Gastroesophageal sphincter (tissue), 3 donors: ENCODE measurements at regions not wholly inside any gene's neighbourhood (a gene's known extent, or its start where the extent isn't known, plus 50 kb on each side); places are given as distances from the start of the nearest gene placed in this dataset.

ENCODE experiments used
- POLR2AphosphoS5 ChIP-seq: sonication (generic); formaldehyde crosslinking; IDR thresholded peaks from one replicate; pipeline ENCODE4 v1.6.1; 2017; ENCODE audit warnings: antibody characterized with exemption
- TF ChIP-seq, protein P1 (sequence below), 4 experiments: fragments of 200-600 bp in 2 of 4; fragments of 450-650 bp in 2 of 4; sonication (generic) in 1 of 4; IDR thresholded peaks; one replicate each; pipeline ENCODE4 v1.5.1; 2017 to 2019; ENCODE audit warnings: antibody characterized with exemption in 4 of 4, mild to moderate bottlenecking in 2 of 4, moderate library complexity in 2 of 4

DNA sequence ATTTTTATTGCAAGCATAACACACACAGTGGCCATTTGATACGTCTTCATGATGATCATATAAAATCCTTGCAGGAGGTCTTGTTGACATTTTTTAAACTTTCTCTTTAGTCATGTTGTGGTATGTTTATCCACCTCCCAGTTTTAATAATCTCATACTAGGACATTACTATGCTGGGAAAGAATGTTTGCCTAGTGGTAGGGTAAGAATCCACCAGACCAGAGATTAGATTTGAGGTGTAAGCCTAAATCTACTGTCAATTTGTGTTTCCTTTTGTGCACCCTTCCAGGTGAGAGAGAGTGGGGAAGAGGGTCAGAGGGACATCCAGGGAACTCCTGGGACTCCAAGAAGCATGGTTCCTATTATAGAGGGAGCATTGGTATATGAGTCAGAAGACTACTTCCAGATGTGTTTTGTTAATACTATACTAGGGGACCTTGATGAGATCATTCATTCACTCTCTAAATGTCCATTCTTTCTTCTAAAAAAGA is 298.3 kb upstream of the SASH1 start:
- TF ChIP-seq POLR2AphosphoS5: no peak
- TF ChIP-seq, protein P1, sequence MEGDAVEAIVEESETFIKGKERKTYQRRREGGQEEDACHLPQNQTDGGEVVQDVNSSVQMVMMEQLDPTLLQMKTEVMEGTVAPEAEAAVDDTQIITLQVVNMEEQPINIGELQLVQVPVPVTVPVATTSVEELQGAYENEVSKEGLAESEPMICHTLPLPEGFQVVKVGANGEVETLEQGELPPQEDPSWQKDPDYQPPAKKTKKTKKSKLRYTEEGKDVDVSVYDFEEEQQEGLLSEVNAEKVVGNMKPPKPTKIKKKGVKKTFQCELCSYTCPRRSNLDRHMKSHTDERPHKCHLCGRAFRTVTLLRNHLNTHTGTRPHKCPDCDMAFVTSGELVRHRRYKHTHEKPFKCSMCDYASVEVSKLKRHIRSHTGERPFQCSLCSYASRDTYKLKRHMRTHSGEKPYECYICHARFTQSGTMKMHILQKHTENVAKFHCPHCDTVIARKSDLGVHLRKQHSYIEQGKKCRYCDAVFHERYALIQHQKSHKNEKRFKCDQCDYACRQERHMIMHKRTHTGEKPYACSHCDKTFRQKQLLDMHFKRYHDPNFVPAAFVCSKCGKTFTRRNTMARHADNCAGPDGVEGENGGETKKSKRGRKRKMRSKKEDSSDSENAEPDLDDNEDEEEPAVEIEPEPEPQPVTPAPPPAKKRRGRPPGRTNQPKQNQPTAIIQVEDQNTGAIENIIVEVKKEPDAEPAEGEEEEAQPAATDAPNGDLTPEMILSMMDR (IDR thresholded peaks at IDR 0.05): no peak
